HEK293 (cell line): ENCODE measurements at regions not wholly inside any gene's neighbourhood (a gene's known extent, or its start where the extent isn't known, plus 50 kb on each side); places are given as distances from the start of the nearest gene placed in this dataset.

ENCODE experiments used
- CTCF ChIA-PET: fragments of 350-600 bp; formaldehyde crosslinking; extraction: SDS; loops from one replicate; lab custom pipeline; 2021; ENCODE audit warnings: antibody characterized with exemption; lab: Yijun Ruan, JAX
- POLR2A ChIA-PET: fragments of 300-600 bp; formaldehyde crosslinking; extraction: SDS; loops from one replicate; lab custom pipeline; 2020; ENCODE audit warnings: antibody characterized with exemption, inconsistent platforms; lab: Yijun Ruan, JAX
- H3K27ac ChIP-seq: fragments of 200-500 bp; sonication (Bioruptor generic); 2 replicates; pipeline ENCODE4 v1.5.1; 2014; ENCODE audit warnings: low read depth, low read length, control low read depth, inconsistent platforms; ENCODE audit errors: extremely low read depth
- H3K36me3 ChIP-seq, 2 experiments: fragments of 200-500 bp in 1 of 2; sonication (Bioruptor generic) in 1 of 2; 1 replicate in 1 of 2; 2 replicates in 1 of 2; pipeline ENCODE4 v1.5.1; 2014 to 2017; ENCODE audit warnings: inconsistent platforms in 2 of 2, low read length in 2 of 2; ENCODE audit not compliant: control insufficient read depth in 2 of 2, insufficient read depth in 1 of 2
- H3K4me1 ChIP-seq: fragments of 200-500 bp; sonication (Bioruptor generic); 2 replicates; pipeline ENCODE4 v1.5.1; 2014; ENCODE audit warnings: mild to moderate bottlenecking, low read length, inconsistent platforms; ENCODE audit not compliant: control insufficient read depth, insufficient read depth
- H3K4me3 ChIP-seq: 2 replicates; pipeline ENCODE4 v1.5.1; 2011; ENCODE audit warnings: low read depth, mild to moderate bottlenecking, control low read depth, low read length, moderate library complexity
- H3K9me3 ChIP-seq: fragments of 200-500 bp; sonication (Bioruptor generic); 2 replicates; pipeline ENCODE4 v1.5.1; 2014; ENCODE audit warnings: low read depth, low read length, inconsistent platforms; ENCODE audit not compliant: control insufficient read depth, insufficient read depth
- EGR2 ChIP-seq: fragments of 450-650 bp; formaldehyde crosslinking; IDR thresholded peaks from 2 replicates; pipeline ENCODE4 v1.5.1; 2016; ENCODE audit warnings: low read depth, missing biosample characterization, missing genetic modification characterization
- KLF7 ChIP-seq: fragments of 450-650 bp; formaldehyde crosslinking; IDR thresholded peaks from 2 replicates; pipeline ENCODE4 v1.5.1; 2016; ENCODE audit warnings: missing biosample characterization, missing genetic modification characterization, borderline replicate concordance
- TCF7L2 ChIP-seq: IDR thresholded peaks from 2 replicates; pipeline ENCODE4 v1.6.1; 2011; ENCODE audit warnings: low read depth, mild to moderate bottlenecking, inconsistent platforms, low read length, moderate library complexity, borderline replicate concordance
- ZBTB1 ChIP-seq: fragments of 450-650 bp; formaldehyde crosslinking; IDR thresholded peaks from 2 replicates; pipeline ENCODE4 v1.5.1; 2016; ENCODE audit warnings: missing biosample characterization, missing genetic modification characterization
- ZBTB21 ChIP-seq: fragments of 450-650 bp; formaldehyde crosslinking; IDR thresholded peaks from 2 replicates; pipeline ENCODE4 v1.5.1; 2017; ENCODE audit warnings: missing biosample characterization, missing genetic modification characterization
- ZFP3 ChIP-seq: fragments of 450-650 bp; formaldehyde crosslinking; IDR thresholded peaks from 2 replicates; pipeline ENCODE4 v1.5.1; 2016; ENCODE audit warnings: low read depth, missing biosample characterization, missing genetic modification characterization
- ZNF121 ChIP-seq: fragments of 450-650 bp; formaldehyde crosslinking; IDR thresholded peaks from 2 replicates; pipeline ENCODE4 v1.5.1; 2016; ENCODE audit warnings: missing biosample characterization, missing genetic modification characterization
- ZNF140 ChIP-seq: fragments of 450-650 bp; formaldehyde crosslinking; IDR thresholded peaks from 2 replicates; pipeline ENCODE4 v1.5.1; 2016; ENCODE audit warnings: missing biosample characterization, missing genetic modification characterization
- ZNF202 ChIP-seq: fragments of 450-650 bp; formaldehyde crosslinking; IDR thresholded peaks from 2 replicates; pipeline ENCODE4 v1.5.1; 2016; ENCODE audit warnings: missing biosample characterization, missing genetic modification characterization, borderline replicate concordance
- ZNF211 ChIP-seq: fragments of 450-650 bp; formaldehyde crosslinking; IDR thresholded peaks from 2 replicates; pipeline ENCODE4 v1.5.1; 2016; ENCODE audit warnings: low read depth, missing biosample characterization, missing genetic modification characterization
- ZNF48 ChIP-seq: fragments of 450-650 bp; formaldehyde crosslinking; IDR thresholded peaks from 2 replicates; pipeline ENCODE4 v1.5.1; 2016; ENCODE audit warnings: missing biosample characterization, missing genetic modification characterization
- TF ChIP-seq, protein P1 (sequence below): fragments of 450-650 bp; formaldehyde crosslinking; IDR thresholded peaks from 2 replicates; pipeline ENCODE4 v1.5.1; 2017; ENCODE audit warnings: missing biosample characterization, missing genetic modification characterization
- TF ChIP-seq, protein P2 (sequence below): fragments of 450-650 bp; formaldehyde crosslinking; IDR thresholded peaks from 2 replicates; pipeline ENCODE4 v1.5.1; 2016; ENCODE audit warnings: missing biosample characterization, missing genetic modification characterization
- TF ChIP-seq, protein P3 (sequence below): fragments of 450-650 bp; formaldehyde crosslinking; IDR thresholded peaks from 2 replicates; pipeline ENCODE4 v1.5.1; 2016; ENCODE audit warnings: missing biosample characterization, missing genetic modification characterization
- TF ChIP-seq, protein P4 (sequence below): IDR thresholded peaks from 2 replicates; pipeline ENCODE4 v1.6.1; 2011; ENCODE audit warnings: mild to moderate bottlenecking, low read depth, low read length, borderline replicate concordance
- TF ChIP-seq, protein P5 (sequence below): fragments of 450-650 bp; formaldehyde crosslinking; IDR thresholded peaks from 2 replicates; pipeline ENCODE4 v1.5.1; 2016; ENCODE audit warnings: missing biosample characterization, missing genetic modification characterization, borderline replicate concordance
- TF ChIP-seq, protein P6 (sequence below): fragments of 450-650 bp; formaldehyde crosslinking; conservative IDR thresholded peaks from 2 replicates; pipeline ENCODE4 v1.5.1; 2016; ENCODE audit warnings: low read depth, missing biosample characterization, missing genetic modification characterization

DNA sequence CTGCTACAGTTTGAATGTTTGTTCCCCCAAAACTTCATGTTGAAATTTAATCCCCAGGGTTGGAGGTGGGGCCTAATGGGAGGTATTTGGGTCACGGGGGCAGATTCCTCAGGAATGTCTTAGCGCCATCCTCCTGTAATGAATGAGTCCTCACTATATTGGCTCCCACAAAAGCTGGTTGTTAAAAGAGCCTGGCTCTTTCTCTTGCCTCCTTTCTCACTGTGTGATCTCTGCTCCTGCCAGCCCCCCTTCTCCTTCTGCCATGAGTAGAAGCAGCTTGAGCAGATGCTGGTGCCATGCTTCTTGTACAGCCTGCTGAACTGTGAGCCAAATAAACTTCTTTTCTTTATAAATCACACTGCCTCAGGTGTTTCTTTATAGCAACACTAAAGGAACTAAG is 721.0 kb upstream of the PKDCC start:
- Histone ChIP-seq H3K4me3 (no peak overlapping the region), H3K36me3 (no peaks in the 10 kb centered on the region), H3K4me1 (no peaks in the 10 kb centered on the region), H3K9me3 (no peaks in the 10 kb centered on the region), H3K27ac (no peak overlapping the region)
- TF ChIP-seq KLF7 = no peak
- no peak for TF ChIP-seq TCF7L2
- TF ChIP-seq, protein P1, sequence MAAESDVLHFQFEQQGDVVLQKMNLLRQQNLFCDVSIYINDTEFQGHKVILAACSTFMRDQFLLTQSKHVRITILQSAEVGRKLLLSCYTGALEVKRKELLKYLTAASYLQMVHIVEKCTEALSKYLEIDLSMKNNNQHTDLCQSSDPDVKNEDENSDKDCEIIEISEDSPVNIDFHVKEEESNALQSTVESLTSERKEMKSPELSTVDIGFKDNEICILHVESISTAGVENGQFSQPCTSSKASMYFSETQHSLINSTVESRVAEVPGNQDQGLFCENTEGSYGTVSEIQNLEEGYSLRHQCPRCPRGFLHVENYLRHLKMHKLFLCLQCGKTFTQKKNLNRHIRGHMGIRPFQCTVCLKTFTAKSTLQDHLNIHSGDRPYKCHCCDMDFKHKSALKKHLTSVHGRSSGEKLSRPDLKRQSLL (tag by site-specific recombination) = no peak
- no peak for TF ChIP-seq ZBTB1
- TF ChIP-seq ZNF121 (tag by site-specific recombination) = no peak
- TF ChIP-seq ZBTB21 (tag by site-specific recombination) = no peak
- TF ChIP-seq, protein P2, sequence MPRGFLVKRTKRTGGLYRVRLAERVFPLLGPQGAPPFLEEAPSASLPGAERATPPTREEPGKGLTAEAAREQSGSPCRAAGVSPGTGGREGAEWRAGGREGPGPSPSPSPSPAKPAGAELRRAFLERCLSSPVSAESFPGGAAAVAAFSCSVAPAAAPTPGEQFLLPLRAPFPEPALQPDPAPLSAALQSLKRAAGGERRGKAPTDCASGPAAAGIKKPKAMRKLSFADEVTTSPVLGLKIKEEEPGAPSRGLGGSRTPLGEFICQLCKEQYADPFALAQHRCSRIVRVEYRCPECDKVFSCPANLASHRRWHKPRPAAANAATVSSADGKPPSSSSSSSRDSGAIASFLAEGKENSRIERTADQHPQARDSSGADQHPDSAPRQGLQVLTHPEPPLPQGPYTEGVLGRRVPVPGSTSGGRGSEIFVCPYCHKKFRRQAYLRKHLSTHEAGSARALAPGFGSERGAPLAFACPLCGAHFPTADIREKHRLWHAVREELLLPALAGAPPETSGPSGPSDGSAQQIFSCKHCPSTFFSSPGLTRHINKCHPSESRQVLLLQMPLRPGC (tag by site-specific recombination) = no peak
- TF ChIP-seq, protein P3, sequence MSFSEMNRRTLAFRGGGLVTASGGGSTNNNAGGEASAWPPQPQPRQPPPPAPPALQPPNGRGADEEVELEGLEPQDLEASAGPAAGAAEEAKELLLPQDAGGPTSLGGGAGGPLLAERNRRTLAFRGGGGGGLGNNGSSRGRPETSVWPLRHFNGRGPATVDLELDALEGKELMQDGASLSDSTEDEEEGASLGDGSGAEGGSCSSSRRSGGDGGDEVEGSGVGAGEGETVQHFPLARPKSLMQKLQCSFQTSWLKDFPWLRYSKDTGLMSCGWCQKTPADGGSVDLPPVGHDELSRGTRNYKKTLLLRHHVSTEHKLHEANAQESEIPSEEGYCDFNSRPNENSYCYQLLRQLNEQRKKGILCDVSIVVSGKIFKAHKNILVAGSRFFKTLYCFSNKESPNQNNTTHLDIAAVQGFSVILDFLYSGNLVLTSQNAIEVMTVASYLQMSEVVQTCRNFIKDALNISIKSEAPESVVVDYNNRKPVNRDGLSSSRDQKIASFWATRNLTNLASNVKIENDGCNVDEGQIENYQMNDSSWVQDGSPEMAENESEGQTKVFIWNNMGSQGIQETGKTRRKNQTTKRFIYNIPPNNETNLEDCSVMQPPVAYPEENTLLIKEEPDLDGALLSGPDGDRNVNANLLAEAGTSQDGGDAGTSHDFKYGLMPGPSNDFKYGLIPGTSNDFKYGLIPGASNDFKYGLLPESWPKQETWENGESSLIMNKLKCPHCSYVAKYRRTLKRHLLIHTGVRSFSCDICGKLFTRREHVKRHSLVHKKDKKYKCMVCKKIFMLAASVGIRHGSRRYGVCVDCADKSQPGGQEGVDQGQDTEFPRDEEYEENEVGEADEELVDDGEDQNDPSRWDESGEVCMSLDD (tag by site-specific recombination) = no peak
- no peak for TF ChIP-seq ZNF211 (tag by site-specific recombination)
- TF ChIP-seq, protein P4, sequence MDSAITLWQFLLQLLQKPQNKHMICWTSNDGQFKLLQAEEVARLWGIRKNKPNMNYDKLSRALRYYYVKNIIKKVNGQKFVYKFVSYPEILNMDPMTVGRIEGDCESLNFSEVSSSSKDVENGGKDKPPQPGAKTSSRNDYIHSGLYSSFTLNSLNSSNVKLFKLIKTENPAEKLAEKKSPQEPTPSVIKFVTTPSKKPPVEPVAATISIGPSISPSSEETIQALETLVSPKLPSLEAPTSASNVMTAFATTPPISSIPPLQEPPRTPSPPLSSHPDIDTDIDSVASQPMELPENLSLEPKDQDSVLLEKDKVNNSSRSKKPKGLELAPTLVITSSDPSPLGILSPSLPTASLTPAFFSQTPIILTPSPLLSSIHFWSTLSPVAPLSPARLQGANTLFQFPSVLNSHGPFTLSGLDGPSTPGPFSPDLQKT = no peak
- no peak for TF ChIP-seq ZNF202 (tag by site-specific recombination)
- POLR2A ChIA-PET = no interaction called here
- CTCF ChIA-PET = no interaction called here

DNA sequence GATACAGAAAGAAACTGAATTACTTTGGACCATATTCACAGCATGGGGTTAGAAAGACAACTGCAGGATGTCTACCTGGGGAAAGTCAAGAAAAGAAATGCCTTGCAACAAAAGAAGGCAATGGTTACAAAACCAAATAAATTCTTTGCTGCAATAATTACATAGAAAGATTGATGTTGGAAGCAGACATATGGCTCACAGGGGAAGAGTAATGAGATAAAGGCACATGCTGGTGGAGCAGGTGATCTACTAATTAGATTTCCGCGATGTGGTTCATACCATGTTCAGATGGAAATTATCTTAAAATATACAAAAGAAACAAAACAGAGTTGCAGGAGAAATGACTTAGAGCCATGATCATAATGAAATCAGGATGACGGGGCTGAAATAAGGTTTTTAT is 718.8 kb upstream of the PKDCC start:
- Histone ChIP-seq H3K27ac (no peak overlapping the region), H3K36me3 (no peaks in the 10 kb centered on the region), H3K4me3 (no peak overlapping the region)
- ChIA-PET POLR2A (no interaction called here), CTCF (no interaction called here)
- no peak for TF ChIP-seq ZNF48 (tag by site-specific recombination)
- TF ChIP-seq, all 188 proteins: peak for 0
- no peaks in the 10 kb centered on the region for H3K4me1 ChIP-seq
- no peaks in the 10 kb centered on the region for H3K9me3 ChIP-seq

DNA sequence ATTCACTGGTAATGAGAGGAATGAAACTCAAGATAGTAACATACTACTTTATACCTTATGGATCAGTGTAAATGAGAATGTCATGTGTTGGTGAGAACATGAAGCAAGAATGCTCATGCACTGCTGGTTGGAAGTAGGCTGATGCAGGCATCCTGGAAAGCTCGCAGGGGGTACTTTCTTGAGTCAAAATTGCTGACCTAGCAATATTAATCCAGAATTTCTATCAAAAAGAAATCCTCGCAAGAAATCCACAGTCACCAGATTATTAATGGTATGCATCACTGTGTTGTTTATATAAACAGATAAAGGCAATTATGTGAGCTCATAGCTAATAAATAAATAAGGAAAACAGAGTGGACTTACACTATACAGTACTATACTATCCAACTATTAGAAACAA is 713.7 kb upstream of the PKDCC start:
- Histone ChIP-seq H3K36me3 (no peaks in the 10 kb centered on the region), H3K9me3 (no peaks in the 10 kb centered on the region), H3K27ac (no peak overlapping the region), H3K4me1 (no peaks in the 10 kb centered on the region), H3K4me3 (no peak overlapping the region)
- ChIA-PET CTCF (no interaction called here), POLR2A (no interaction called here)
- no peak for TF ChIP-seq ZNF140 (tag by site-specific recombination)
- no peak for TF ChIP-seq ZFP3 (tag by site-specific recombination)
- TF ChIP-seq, protein P5, sequence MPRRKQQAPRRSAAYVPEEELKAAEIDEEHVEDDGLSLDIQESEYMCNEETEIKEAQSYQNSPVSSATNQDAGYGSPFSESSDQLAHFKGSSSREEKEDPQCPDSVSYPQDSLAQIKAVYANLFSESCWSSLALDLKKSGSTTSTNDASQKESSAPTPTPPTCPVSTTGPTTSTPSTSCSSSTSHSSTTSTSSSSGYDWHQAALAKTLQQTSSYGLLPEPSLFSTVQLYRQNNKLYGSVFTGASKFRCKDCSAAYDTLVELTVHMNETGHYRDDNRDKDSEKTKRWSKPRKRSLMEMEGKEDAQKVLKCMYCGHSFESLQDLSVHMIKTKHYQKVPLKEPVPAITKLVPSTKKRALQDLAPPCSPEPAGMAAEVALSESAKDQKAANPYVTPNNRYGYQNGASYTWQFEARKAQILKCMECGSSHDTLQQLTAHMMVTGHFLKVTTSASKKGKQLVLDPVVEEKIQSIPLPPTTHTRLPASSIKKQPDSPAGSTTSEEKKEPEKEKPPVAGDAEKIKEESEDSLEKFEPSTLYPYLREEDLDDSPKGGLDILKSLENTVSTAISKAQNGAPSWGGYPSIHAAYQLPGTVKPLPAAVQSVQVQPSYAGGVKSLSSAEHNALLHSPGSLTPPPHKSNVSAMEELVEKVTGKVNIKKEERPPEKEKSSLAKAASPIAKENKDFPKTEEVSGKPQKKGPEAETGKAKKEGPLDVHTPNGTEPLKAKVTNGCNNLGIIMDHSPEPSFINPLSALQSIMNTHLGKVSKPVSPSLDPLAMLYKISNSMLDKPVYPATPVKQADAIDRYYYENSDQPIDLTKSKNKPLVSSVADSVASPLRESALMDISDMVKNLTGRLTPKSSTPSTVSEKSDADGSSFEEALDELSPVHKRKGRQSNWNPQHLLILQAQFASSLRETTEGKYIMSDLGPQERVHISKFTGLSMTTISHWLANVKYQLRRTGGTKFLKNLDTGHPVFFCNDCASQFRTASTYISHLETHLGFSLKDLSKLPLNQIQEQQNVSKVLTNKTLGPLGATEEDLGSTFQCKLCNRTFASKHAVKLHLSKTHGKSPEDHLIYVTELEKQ (tag by site-specific recombination) = no peak
- no peak for TF ChIP-seq EGR2 (tag by site-specific recombination)
- TF ChIP-seq, protein P6, sequence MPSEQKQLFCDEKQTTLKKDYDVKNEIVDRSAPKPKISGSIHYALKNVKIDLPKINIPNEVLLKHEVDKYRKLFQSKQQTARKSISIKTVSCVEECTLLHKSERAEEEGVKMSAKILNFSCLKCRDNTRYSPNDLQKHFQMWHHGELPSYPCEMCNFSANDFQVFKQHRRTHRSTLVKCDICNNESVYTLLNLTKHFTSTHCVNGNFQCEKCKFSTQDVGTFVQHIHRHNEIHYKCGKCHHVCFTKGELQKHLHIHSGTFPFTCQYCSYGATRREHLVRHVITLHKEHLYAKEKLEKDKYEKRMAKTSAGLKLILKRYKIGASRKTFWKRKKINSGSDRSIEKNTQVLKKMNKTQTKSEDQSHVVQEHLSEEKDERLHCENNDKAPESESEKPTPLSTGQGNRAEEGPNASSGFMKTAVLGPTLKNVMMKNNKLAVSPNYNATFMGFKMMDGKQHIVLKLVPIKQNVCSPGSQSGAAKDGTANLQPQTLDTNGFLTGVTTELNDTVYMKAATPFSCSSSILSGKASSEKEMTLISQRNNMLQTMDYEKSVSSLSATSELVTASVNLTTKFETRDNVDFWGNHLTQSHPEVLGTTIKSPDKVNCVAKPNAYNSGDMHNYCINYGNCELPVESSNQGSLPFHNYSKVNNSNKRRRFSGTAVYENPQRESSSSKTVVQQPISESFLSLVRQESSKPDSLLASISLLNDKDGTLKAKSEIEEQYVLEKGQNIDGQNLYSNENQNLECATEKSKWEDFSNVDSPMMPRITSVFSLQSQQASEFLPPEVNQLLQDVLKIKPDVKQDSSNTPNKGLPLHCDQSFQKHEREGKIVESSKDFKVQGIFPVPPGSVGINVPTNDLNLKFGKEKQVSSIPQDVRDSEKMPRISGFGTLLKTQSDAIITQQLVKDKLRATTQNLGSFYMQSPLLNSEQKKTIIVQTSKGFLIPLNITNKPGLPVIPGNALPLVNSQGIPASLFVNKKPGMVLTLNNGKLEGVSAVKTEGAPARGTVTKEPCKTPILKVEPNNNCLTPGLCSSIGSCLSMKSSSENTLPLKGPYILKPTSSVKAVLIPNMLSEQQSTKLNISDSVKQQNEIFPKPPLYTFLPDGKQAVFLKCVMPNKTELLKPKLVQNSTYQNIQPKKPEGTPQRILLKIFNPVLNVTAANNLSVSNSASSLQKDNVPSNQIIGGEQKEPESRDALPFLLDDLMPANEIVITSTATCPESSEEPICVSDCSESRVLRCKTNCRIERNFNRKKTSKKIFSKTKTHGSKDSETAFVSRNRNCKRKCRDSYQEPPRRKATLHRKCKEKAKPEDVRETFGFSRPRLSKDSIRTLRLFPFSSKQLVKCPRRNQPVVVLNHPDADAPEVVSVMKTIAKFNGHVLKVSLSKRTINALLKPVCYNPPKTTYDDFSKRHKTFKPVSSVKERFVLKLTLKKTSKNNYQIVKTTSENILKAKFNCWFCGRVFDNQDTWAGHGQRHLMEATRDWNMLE (tag by site-specific recombination) = no peak
